KMS-11 (cell line): ENCODE measurements at regions not wholly inside any gene's neighbourhood (a gene's known extent, or its start where the extent isn't known, plus 50 kb on each side); places are given as distances from the start of the nearest gene placed in this dataset.
A peak's percentile ranks its signal among the peaks of the same experiment; 100 is the strongest.

ENCODE experiments used
- H2AFZ ChIP-seq: fragments of 200-600 bp; sonication (generic); 2 replicates; pipeline ENCODE4 v1.6.1; 2016; ENCODE audit warnings: antibody characterized with exemption, mixed run types, low read depth
- H3K27ac ChIP-seq: fragments of 200-600 bp; sonication (generic); 2 replicates; pipeline ENCODE4 v1.6.1; 2016; ENCODE audit warnings: mild to moderate bottlenecking, mixed run types
- H3K27me3 ChIP-seq: fragments of 200-600 bp; sonication (generic); 2 replicates; pipeline ENCODE4 v1.6.1; 2017; ENCODE audit warnings: mild to moderate bottlenecking, low read depth, mixed run types, moderate library complexity; ENCODE audit not compliant: insufficient read depth
- H3K36me3 ChIP-seq: fragments of 200-600 bp; sonication (generic); 2 replicates; pipeline ENCODE4 v1.6.1; 2017; ENCODE audit warnings: mild to moderate bottlenecking, mixed run types; ENCODE audit not compliant: insufficient read depth
- H3K4me1 ChIP-seq: fragments of 200-600 bp; sonication (generic); 2 replicates; pipeline ENCODE4 v1.6.1; 2016; ENCODE audit warnings: mild to moderate bottlenecking, low read depth, mixed run types; ENCODE audit not compliant: poor library complexity, severe bottlenecking
- H3K4me2 ChIP-seq: fragments of 200-600 bp; sonication (generic); 2 replicates; pipeline ENCODE4 v1.7.0; 2016; ENCODE audit warnings: mild to moderate bottlenecking, mixed run types
- H3K4me3 ChIP-seq: fragments of 200-600 bp; sonication (generic); IDR thresholded peaks from 2 replicates; pipeline ENCODE4 v1.6.1; 2017; ENCODE audit warnings: low read depth, low read length, mixed read lengths; ENCODE audit not compliant: insufficient read depth
- H3K79me2 ChIP-seq: fragments of 200-600 bp; sonication (generic); 2 replicates; pipeline ENCODE4 v1.6.1; 2016; ENCODE audit warnings: low read depth, mixed run types; ENCODE audit not compliant: insufficient read depth
- H3K9ac ChIP-seq: fragments of 200-600 bp; sonication (generic); 2 replicates; pipeline ENCODE4 v1.6.1; 2016; ENCODE audit warnings: mild to moderate bottlenecking, mixed run types
- H4K20me1 ChIP-seq: fragments of 200-600 bp; sonication (generic); 2 replicates; pipeline ENCODE4 v1.6.1; 2016; ENCODE audit warnings: mild to moderate bottlenecking, mixed run types; ENCODE audit not compliant: insufficient read depth
- CTCF ChIP-seq: fragments of 200-600 bp; sonication (generic); conservative IDR thresholded peaks from 2 replicates; pipeline ENCODE4 v1.6.1; 2017; ENCODE audit warnings: low read depth, mild to moderate bottlenecking, antibody characterized with exemption, low read length, moderate library complexity, mixed read lengths

GRCh38 chr3:61358364-61358763 lies 107.1 kb upstream of the FHIT start:
- Histone ChIP-seq H2AFZ (peak overlapping the region; percentile 27; the same call in 1 of the 2 replicates), H3K4me3 (no peak overlapping the region), H3K4me1 (peaks cover 54% of the 10 kb centered on the region), H3K27ac (no peak overlapping the region; the same call in 1 of the 2 replicates), H3K79me2 (no peaks in the 10 kb centered on the region), H3K27me3 (no peaks in the 10 kb centered on the region), H4K20me1 (no peaks in the 10 kb centered on the region), H3K9ac (no peak overlapping the region; the same call in 1 of the 2 replicates), H3K4me2 (peak overlapping the region; percentile 58), H3K36me3 (no peaks in the 10 kb centered on the region)
- TF ChIP-seq CTCF: no peak

- Histone ChIP-seq H3K9ac (no peak overlapping the region), H3K4me1 (peaks cover 38% of the 10 kb centered on the region), H4K20me1 (no peaks in the 10 kb centered on the region), H3K27me3 (no peaks in the 10 kb centered on the region), H2AFZ (no peak overlapping the region), H3K4me3 (no peak overlapping the region), H3K4me2 (no peak overlapping the region), H3K36me3 (no peaks in the 10 kb centered on the region), H3K79me2 (no peaks in the 10 kb centered on the region), H3K27ac (no peak overlapping the region)
- no peak for TF ChIP-seq CTCF
Measured at GRCh38 chr3:61360297-61360965, 109.2 kb upstream of the FHIT start.

GRCh38 chr3:61369678-61370077 lies 118.4 kb upstream of the FHIT start:
- H3K4me2 ChIP-seq: no peak overlapping the region
- no peak overlapping the region for H3K9ac ChIP-seq
- H3K79me2 ChIP-seq: no peaks in the 10 kb centered on the region
- H2AFZ ChIP-seq: no peak overlapping the region
- H4K20me1 ChIP-seq: no peaks in the 10 kb centered on the region
- H3K4me1 ChIP-seq: no peaks in the 10 kb centered on the region
- H3K4me3 ChIP-seq: no peak overlapping the region
- no peaks in the 10 kb centered on the region for H3K27me3 ChIP-seq
- no peak for TF ChIP-seq CTCF
- no peak overlapping the region for H3K27ac ChIP-seq
- no peaks in the 10 kb centered on the region for H3K36me3 ChIP-seq

- no peak overlapping the region for H3K4me2 ChIP-seq
- no peak overlapping the region for H2AFZ ChIP-seq
- H3K27ac ChIP-seq: no peak overlapping the region
- H4K20me1 ChIP-seq: no peaks in the 10 kb centered on the region
- H3K4me1 ChIP-seq: no peaks in the 10 kb centered on the region
- no peak overlapping the region for H3K4me3 ChIP-seq
- peak; percentile 69 for TF ChIP-seq CTCF
- H3K27me3 ChIP-seq: no peaks in the 10 kb centered on the region
- no peak overlapping the region for H3K9ac ChIP-seq
- H3K79me2 ChIP-seq: no peaks in the 10 kb centered on the region
- H3K36me3 ChIP-seq: no peaks in the 10 kb centered on the region
Measured at GRCh38 chr3:61371123-61371522, 119.9 kb upstream of the FHIT start.
